ENCODE measurements at regions not wholly inside any gene's neighbourhood (a gene's known extent, or its start where the extent isn't known, plus 50 kb on each side); places are given as distances from the start of the nearest gene placed in this dataset.

GRCh38 chr14:101207897-101208296 is 304.4 kb upstream of the RTL1 start:
- TF ChIP-seq CTCF (IDR thresholded peaks at IDR 0.05) = no peak
- no peak for TF ChIP-seq POLR2AphosphoS5 (IDR thresholded peaks at IDR 0.05)

Data from suprapubic skin (tissue), 3 donors.